ENCODE measurements at regions not wholly inside any gene's neighbourhood (a gene's known extent, or its start where the extent isn't known, plus 50 kb on each side); places are given as distances from the start of the nearest gene placed in this dataset.

GRCh38 chr11:109522116-109522755, 100.2 kb downstream of the C11orf87 start:
- TF ChIP-seq CTCF (IDR thresholded peaks at IDR 0.05): no peak

- no peak for TF ChIP-seq CTCF (IDR thresholded peaks at IDR 0.05)
These were observed 104.1 kb downstream of the C11orf87 start for GRCh38 chr11:109526061-109526460.

- TF ChIP-seq CTCF (IDR thresholded peaks at IDR 0.05): no peak
These were observed 104.9 kb downstream of the C11orf87 start for GRCh38 chr11:109526931-109527330.

GRCh38 chr11:109527496-109527895, 105.5 kb downstream of the C11orf87 start:
- no peak for TF ChIP-seq CTCF (IDR thresholded peaks at IDR 0.05)

- TF ChIP-seq CTCF (IDR thresholded peaks at IDR 0.05): no peak
These were observed 125.5 kb downstream of the C11orf87 start for GRCh38 chr11:109547356-109548027.

GRCh38 chr11:109552376-109552775, 130.4 kb downstream of the C11orf87 start:
- TF ChIP-seq CTCF (IDR thresholded peaks at IDR 0.05): no peak

- TF ChIP-seq CTCF (IDR thresholded peaks at IDR 0.05): no peak
These were observed 131.3 kb downstream of the C11orf87 start for GRCh38 chr11:109553284-109553683.
